ENCODE measurements at regions not wholly inside any gene's neighbourhood (a gene's known extent, or its start where the extent isn't known, plus 50 kb on each side); places are given as distances from the start of the nearest gene placed in this dataset.

DNA sequence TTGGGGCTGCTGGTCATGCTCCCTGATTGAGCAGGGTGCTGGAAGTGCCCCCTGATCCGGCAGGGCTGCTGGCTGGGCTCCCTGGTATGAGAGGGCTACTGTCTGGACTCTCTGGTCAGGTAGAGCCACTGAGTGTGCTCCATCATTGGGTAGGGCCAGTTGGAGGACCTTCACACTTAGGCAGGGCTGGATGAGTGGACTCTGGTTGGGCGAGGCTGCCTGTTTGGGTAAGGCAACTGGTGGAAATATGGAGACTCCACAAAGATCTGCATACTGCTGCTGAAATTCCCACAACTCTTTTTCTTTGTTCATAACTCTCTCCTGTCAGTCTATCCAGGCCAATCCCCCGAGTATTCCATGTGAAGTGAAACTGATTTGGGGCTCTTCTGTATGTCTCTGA is 80.8 kb downstream of the CD200 start:
- Histone ChIP-seq H3K4me3 (ENCODE audit: low read depth, low read length) (no peak overlapping the region), H3K36me3 (ENCODE audit: control insufficient read depth in 2 of 2, insufficient read depth in 1 of 2, low read length in 2 of 2) (no peaks in the 10 kb centered on the region), H3K27ac (ENCODE audit: extremely low read depth, low read depth, low read length) (no peak overlapping the region), H3K4me1 (ENCODE audit: control insufficient read depth, insufficient read depth, low read length) (no peaks in the 10 kb centered on the region), H3K9me3 (ENCODE audit: control insufficient read depth, insufficient read depth, low read depth, low read length) (no peaks in the 10 kb centered on the region)
- CTCF ChIA-PET = interaction anchor here (0.7 kb wide), 1 partner anchor 1481 kb away, joined by 3 read pairs; no protein-coding TSS in a partner anchor
- POLR2A ChIA-PET = no interaction called here
- TF ChIP-seq, protein P1, sequence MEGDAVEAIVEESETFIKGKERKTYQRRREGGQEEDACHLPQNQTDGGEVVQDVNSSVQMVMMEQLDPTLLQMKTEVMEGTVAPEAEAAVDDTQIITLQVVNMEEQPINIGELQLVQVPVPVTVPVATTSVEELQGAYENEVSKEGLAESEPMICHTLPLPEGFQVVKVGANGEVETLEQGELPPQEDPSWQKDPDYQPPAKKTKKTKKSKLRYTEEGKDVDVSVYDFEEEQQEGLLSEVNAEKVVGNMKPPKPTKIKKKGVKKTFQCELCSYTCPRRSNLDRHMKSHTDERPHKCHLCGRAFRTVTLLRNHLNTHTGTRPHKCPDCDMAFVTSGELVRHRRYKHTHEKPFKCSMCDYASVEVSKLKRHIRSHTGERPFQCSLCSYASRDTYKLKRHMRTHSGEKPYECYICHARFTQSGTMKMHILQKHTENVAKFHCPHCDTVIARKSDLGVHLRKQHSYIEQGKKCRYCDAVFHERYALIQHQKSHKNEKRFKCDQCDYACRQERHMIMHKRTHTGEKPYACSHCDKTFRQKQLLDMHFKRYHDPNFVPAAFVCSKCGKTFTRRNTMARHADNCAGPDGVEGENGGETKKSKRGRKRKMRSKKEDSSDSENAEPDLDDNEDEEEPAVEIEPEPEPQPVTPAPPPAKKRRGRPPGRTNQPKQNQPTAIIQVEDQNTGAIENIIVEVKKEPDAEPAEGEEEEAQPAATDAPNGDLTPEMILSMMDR (tag by site-specific recombination; IDR thresholded peaks at IDR 0.05) = no peak
- TF ChIP-seq ZNF10 (tag by site-specific recombination; IDR thresholded peaks at IDR 0.05) = no peak
- no peak for TF ChIP-seq BCL11B (tag by site-specific recombination; IDR thresholded peaks at IDR 0.05; ENCODE audit: low read depth)
- no peak for TF ChIP-seq ZNF830 (tag by site-specific recombination; IDR thresholded peaks at IDR 0.05; ENCODE audit: low read depth)
- no peak for TF ChIP-seq ZBTB21 (tag by site-specific recombination; IDR thresholded peaks at IDR 0.05)
- no peak for TF ChIP-seq OVOL3 (tag by site-specific recombination; IDR thresholded peaks at IDR 0.05)
- no peak for TF ChIP-seq ZIC2 (tag by site-specific recombination; IDR thresholded peaks at IDR 0.05)
- TF ChIP-seq, protein P2, sequence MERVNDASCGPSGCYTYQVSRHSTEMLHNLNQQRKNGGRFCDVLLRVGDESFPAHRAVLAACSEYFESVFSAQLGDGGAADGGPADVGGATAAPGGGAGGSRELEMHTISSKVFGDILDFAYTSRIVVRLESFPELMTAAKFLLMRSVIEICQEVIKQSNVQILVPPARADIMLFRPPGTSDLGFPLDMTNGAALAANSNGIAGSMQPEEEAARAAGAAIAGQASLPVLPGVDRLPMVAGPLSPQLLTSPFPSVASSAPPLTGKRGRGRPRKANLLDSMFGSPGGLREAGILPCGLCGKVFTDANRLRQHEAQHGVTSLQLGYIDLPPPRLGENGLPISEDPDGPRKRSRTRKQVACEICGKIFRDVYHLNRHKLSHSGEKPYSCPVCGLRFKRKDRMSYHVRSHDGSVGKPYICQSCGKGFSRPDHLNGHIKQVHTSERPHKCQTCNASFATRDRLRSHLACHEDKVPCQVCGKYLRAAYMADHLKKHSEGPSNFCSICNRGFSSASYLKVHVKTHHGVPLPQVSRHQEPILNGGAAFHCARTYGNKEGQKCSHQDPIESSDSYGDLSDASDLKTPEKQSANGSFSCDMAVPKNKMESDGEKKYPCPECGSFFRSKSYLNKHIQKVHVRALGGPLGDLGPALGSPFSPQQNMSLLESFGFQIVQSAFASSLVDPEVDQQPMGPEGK (tag by site-specific recombination; IDR thresholded peaks at IDR 0.05) = no peak
